GM21447 (cell line): ENCODE measurements at regions not wholly inside any gene's neighbourhood (a gene's known extent, or its start where the extent isn't known, plus 50 kb on each side); places are given as distances from the start of the nearest gene placed in this dataset.
"Not testable (repeated sequence)": the region's sequence is repeated elsewhere in the genome, so short reads cannot be mapped to it uniquely, and the experiment has no call there.

Source experiments
- ATAC-seq: cut with Tn5 transposase; IDR thresholded peaks from one replicate; pipeline ENCODE4 v1.9.1; 2021; ENCODE audit not compliant: unreplicated experiment

- ATAC-seq: no peak
Observed at GRCh38 chr4:105023668-105024055, 123.0 kb upstream of the TET2 start.

- ATAC-seq: no peak
Observed at GRCh38 chr4:105025263-105026017, 121.2 kb upstream of the TET2 start.

GRCh38 chr4:105036991-105037390 lies 109.7 kb upstream of the TET2 start:
- ATAC-seq: no peak

- ATAC-seq: no peak
Observed at GRCh38 chr4:105042451-105042850, 104.2 kb upstream of the TET2 start.

GRCh38 chr4:105050896-105051295 lies 95.8 kb upstream of the TET2 start:
- ATAC-seq: no peak

- no peak for ATAC-seq
Observed at GRCh38 chr4:105057370-105058105, 89.1 kb upstream of the TET2 start.

GRCh38 chr4:105058177-105058812 lies 88.4 kb upstream of the TET2 start:
- no peak for ATAC-seq

GRCh38 chr4:105059337-105059736 lies 87.3 kb upstream of the TET2 start:
- ATAC-seq: peak; percentile 21

- ATAC-seq: peak; percentile 87
Observed at GRCh38 chr4:105060628-105061027, 86.0 kb upstream of the TET2 start.

GRCh38 chr4:105061136-105061696 lies 85.5 kb upstream of the TET2 start:
- peak; percentile 33 for ATAC-seq

- ATAC-seq: no peak
Observed at GRCh38 chr4:105061731-105062130, 84.9 kb upstream of the TET2 start.

GRCh38 chr4:105066401-105066800 lies 80.3 kb upstream of the TET2 start:
- no peak for ATAC-seq

GRCh38 chr4:105067431-105067830 lies 79.2 kb upstream of the TET2 start:
- no peak for ATAC-seq

- ATAC-seq: no peak
Observed at GRCh38 chr4:105067946-105068345, 78.7 kb upstream of the TET2 start.

GRCh38 chr4:105068516-105068915 lies 78.2 kb upstream of the TET2 start:
- ATAC-seq: no peak

- not testable (repeated sequence) for ATAC-seq
Observed at GRCh38 chr4:105072095-105072494, 74.6 kb upstream of the TET2 start.

- ATAC-seq: no peak
Observed at GRCh38 chr4:105074097-105074496, 72.6 kb upstream of the TET2 start.

GRCh38 chr4:105075045-105075444 lies 71.6 kb upstream of the TET2 start:
- no peak for ATAC-seq

GRCh38 chr4:105088110-105088879 lies 58.4 kb upstream of the TET2 start:
- ATAC-seq: no peak

- ATAC-seq: no peak
Observed at GRCh38 chr4:105092356-105092755, 54.3 kb upstream of the TET2 start.

GRCh38 chr4:105092768-105093167 lies 53.9 kb upstream of the TET2 start:
- no peak for ATAC-seq
